Cardiac septum (tissue), 1 donor: ENCODE measurements at regions not wholly inside any gene's neighbourhood (a gene's known extent, or its start where the extent isn't known, plus 50 kb on each side); places are given as distances from the start of the nearest gene placed in this dataset.
"Not testable (repeated sequence)": the region's sequence is repeated elsewhere in the genome, so short reads cannot be mapped to it uniquely, and the experiment has no call there.

Experiments used
- DNase-seq: peaks from one replicate; pipeline ENCODE4 v3.0.0-alpha.2; 2020; ENCODE audit warnings: low spot score
- intact Hi-C: fragments of 100-400 bp; cut with DNase I; formaldehyde crosslinking; loops from one replicate; pipeline ENCODE4 v1.14.0; 2022
- donor health status: DM: no; HTN: no; CAD: no.

DNA sequence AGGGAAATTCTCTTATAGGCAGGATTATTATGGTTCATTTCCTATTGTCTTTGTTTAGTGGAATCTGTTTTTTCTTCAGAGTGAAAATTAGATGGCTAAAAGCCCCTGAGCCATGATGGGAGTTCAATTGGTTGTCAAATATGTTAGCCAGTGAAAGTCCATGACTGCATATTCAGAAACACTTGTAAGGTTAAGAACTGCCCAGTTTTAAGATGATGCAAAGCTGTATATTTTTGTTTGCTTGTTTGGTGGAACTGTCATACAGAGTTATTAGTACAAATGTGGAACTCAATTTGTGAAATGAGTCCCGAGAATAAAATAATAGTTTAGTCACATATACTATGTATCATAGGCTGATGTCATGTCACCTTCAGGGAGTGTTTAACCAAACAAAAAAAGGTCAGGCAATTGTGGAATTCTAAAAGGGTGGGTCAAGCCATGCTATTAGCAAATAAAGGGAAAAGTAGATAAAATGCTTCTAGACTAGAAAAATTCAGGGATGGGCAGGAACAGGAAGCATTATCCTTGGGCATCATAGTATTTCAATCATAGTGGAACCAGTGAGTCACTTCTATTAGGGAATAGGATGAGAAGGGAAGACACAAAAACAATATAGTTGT, 248.3 kb upstream of the SLITRK1 start:
- intact Hi-C loops: no loop called here
- no peak for DNase-seq

- intact Hi-C loops: no loop called here
- no peak for DNase-seq
Observed at GRCh38 chr13:84129966-84130365, 247.7 kb upstream of the SLITRK1 start.

- intact Hi-C loops: no loop called here
- no peak for DNase-seq
Observed at GRCh38 chr13:84127597-84128128, 245.4 kb upstream of the SLITRK1 start.

DNA sequence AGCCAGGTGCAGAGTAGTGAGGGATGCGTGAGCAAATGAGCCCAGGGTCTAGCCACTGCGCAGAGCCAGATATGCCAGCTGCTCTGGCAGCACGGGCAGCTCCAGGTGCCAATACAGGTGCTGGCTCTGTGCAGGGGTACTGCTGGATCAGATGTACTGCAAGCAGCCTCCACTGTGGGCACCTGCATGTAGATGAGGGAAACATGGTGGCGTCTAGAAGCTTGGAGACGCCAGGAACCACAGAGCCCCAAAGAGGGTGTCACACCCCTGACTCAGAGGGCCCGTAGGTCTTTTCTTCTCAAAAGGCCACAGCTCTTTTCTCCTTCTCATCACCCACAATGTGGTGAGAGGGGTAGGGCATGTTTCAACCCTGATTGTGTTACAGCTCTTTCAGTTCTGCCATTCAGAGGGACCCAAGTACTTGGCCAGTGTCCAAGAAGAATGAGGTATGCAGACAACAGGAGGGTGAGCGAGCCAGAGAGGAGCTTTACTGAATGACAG, 244.4 kb upstream of the SLITRK1 start:
- no peak for DNase-seq
- intact Hi-C loops: no loop called here

- no peak for DNase-seq
- intact Hi-C loops: no loop called here
Observed at GRCh38 chr13:84121456-84121855, 239.2 kb upstream of the SLITRK1 start.

DNA sequence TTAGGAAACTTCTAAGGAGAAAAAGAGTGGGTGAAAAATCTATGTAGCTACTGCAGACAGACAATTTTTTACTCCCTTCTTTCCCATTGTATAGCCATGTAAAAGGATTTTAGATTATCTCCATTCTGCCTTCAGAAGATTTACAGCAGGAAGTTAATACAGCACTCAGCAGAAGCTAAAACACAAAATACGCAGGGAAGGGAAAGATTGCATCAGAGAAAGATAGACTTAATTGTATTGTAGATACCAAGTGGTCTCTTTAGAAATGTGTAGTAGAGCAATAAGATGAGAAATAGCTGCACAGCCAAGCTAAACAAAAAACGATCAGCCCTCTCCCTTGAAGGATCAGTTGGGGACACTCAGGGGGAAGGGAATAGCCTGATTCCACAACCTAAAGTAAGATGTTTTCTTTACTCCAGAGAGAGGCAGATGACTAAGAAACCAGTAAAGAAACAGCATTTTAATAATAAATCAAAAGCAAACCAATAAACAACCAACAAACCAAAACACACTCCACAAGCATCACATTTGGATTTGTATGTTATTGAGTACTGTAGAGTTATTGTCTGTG, 236.7 kb upstream of the SLITRK1 start:
- no peak for DNase-seq
- intact Hi-C loops: no loop called here

DNA sequence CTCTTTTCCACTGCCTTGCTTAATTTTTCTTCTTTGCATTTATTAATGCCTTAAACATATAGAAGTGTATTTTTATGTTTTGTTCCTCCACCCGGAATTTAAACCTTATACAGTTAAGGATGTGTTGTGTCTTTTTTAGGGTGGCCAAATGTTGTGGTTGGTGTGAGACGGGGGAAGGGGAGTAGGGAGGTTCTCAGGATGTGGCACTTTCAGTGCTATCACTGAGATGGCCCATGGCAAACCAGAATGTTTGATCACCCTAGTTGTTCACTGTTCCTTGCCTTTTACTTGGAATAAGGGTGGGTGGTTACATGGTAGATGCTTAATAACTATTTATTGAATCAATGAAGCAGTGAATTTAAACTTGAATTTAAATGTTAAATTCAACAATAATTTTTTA, 216.0 kb upstream of the SLITRK1 start:
- intact Hi-C loops: no loop called here
- DNase-seq: no peak

- intact Hi-C loops: no loop called here
- DNase-seq: no peak
Observed at GRCh38 chr13:84097148-84097547, 214.9 kb upstream of the SLITRK1 start.

DNA sequence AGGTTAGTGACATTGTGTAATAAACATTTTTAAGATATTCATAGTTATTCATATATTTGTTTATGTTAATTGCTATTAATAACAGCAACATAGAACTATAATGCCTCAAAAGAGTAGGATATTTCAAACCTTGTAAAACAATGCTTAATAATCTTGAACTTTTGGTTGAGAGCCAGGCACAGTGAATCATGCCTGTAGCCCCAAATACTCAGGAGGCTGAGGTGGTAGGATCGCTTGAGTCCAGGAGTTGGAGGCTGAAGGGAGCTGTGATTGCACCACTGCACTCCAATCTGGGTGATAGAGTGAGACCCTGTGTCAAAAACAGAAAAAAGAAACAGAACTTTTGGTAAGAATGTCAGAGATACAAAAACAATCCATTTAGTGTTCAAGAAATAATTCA, 213.9 kb upstream of the SLITRK1 start:
- intact Hi-C loops: no loop called here
- no peak for DNase-seq

- intact Hi-C loops: no loop called here
- no peak for DNase-seq
Observed at GRCh38 chr13:84088996-84089395, 206.7 kb upstream of the SLITRK1 start.

DNA sequence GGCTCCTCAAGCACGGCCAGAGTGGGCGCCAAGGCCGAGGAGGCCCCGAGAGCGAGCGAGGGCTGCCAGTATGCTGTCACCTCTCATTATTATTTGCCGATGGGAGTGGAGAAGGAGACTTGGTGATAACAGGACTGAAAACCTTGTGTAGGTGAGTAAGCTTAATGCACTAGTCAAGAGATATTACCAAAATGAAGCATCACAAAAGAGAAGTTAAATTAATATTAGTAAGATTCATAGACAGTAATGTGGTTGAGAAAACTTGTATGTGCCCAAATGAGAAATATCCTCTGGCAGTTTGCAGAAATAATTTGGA, 204.5 kb upstream of the SLITRK1 start:
- no peak for DNase-seq
- intact Hi-C loops: no loop called here

GRCh38 chr13:84086098-84086846, 204.0 kb upstream of the SLITRK1 start:
- DNase-seq, intact Hi-C loops: not testable (repeated sequence)

GRCh38 chr13:84082462-84082861, 200.2 kb upstream of the SLITRK1 start:
- intact Hi-C loops: no loop called here

DNA sequence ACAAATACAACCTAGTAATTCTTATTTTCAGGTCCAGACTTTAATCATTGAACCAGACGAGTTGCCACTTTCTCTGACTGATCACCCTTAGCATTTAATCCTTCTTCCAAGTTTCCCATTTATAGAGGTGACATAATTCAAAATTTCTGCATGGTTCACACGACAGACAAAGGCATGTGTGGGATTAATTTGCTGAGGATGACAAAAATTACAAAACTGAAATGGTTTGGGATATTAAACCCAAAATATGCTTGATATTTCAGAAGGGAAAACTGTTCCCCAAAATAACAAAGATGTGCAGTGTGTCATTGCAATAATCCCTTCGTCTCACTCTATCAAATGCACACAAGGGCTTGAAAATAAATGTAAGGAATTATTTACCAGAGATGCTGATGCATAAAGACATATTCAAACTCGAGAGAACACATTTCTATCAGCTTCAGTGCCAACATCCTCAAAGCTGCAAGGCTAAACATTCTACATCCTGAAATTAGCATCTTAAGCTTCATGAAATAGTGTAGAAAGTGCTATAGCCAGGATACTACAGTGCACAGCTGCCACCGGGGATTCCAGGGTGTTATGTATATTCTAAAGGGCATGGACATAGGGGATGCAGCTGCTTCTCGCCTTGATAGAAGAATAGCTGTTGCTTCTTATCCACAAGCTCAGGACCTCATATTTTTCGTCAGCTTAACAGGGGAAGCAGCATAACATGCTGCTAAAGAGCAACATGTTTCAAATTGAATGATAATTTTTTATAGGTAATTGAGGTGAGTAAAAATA, 198.7 kb upstream of the SLITRK1 start:
- DNase-seq: no peak
- intact Hi-C loops: no loop called here

More at GRCh38 chr13:84082462-84082861, 200.2 kb upstream of the SLITRK1 start:
- no peak for DNase-seq

DNA sequence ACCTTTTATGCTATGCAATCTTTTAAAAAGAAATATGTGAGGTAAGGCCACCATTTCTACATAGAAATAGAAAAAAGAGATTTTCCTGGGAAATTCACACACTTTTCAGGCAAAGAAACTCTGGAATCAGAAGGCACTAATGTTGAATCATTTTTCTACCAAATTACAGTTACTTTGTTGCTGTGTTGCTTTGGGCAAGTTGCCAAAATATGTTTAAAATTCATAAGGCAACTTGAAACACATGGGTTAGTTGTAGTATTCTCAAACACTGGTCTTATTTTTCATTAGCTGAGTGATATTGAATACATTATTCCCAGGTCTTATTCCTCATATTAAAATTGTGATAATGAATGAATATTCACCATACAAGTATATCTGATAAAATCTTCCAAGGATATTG, 195.0 kb upstream of the SLITRK1 start:
- DNase-seq: no peak
- intact Hi-C loops: no loop called here

GRCh38 chr13:84076280-84076679, 194.0 kb upstream of the SLITRK1 start:
- no peak for DNase-seq
- intact Hi-C loops: no loop called here

- intact Hi-C loops: no loop called here
- no peak for DNase-seq
Observed at GRCh38 chr13:84050536-84050935, 168.3 kb upstream of the SLITRK1 start.

GRCh38 chr13:84049443-84050219, 167.4 kb upstream of the SLITRK1 start:
- no peak for DNase-seq
- intact Hi-C loops: no loop called here

- intact Hi-C loops: no loop called here
- no peak for DNase-seq
Observed at GRCh38 chr13:84044805-84045204, 162.5 kb upstream of the SLITRK1 start.
